ENCODE measurements at regions not wholly inside any gene's neighbourhood (a gene's known extent, or its start where the extent isn't known, plus 50 kb on each side); places are given as distances from the start of the nearest gene placed in this dataset.

DNA sequence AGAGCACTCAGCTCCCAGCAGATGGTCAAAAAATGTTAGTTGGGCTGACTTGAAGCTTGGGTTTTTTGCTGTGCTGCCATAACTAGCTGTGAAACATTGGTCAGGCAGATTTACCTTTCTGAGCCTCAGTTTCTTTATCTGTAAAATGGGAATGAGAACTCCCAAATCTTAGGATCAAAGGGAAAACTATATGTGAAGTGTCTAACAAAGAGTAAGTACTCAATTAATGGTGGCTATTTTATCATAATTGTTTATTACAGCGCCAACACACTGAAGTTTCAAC, 164.2 kb upstream of the POU3F1 start:
- H3F3A ChIP-seq (ENCODE audit: low read depth): no peaks in the 10 kb centered on the region
- H3K36me3 ChIP-seq: no peaks in the 10 kb centered on the region
- H3K79me2 ChIP-seq (ENCODE audit: low read depth): no peaks in the 10 kb centered on the region
- H3K9me3 ChIP-seq (ENCODE audit: low read depth): no peaks in the 10 kb centered on the region
- no peaks in the 10 kb centered on the region for H3K27me3 ChIP-seq
- no peak overlapping the region for H3K9ac ChIP-seq
- peaks cover 6% of the 10 kb centered on the region for H3K27me3 Mint-ChIP-seq (ENCODE audit: insufficient read depth, low read depth)
- no peak overlapping the region for H2AFZ ChIP-seq (replicated peaks)
- no peaks in the 10 kb centered on the region for H3K36me3 Mint-ChIP-seq
- TF ChIP-seq EZH2 (IDR thresholded peaks at IDR 0.05) (no peak), CTCF (IDR thresholded peaks at IDR 0.05) (no peak), EZH2phosphoT487 (IDR thresholded peaks at IDR 0.05) (no peak)
- H3K27ac ChIP-seq: no peak overlapping the region
- H3K4me3 Mint-ChIP-seq: no peak overlapping the region
- H3K4me3 ChIP-seq: no peak overlapping the region
- H3K4me1 ChIP-seq: no peaks in the 10 kb centered on the region
- DNase-seq (ENCODE audit: low spot score): no peak
- no peak overlapping the region for H3K27ac Mint-ChIP-seq
- H4K20me1 ChIP-seq (ENCODE audit: low read depth): no peaks in the 10 kb centered on the region
- peaks cover 9% of the 10 kb centered on the region for H3K4me1 Mint-ChIP-seq
- no peaks in the 10 kb centered on the region for H3K9me3 Mint-ChIP-seq
- H3K4me2 ChIP-seq: no peak overlapping the region

DNA sequence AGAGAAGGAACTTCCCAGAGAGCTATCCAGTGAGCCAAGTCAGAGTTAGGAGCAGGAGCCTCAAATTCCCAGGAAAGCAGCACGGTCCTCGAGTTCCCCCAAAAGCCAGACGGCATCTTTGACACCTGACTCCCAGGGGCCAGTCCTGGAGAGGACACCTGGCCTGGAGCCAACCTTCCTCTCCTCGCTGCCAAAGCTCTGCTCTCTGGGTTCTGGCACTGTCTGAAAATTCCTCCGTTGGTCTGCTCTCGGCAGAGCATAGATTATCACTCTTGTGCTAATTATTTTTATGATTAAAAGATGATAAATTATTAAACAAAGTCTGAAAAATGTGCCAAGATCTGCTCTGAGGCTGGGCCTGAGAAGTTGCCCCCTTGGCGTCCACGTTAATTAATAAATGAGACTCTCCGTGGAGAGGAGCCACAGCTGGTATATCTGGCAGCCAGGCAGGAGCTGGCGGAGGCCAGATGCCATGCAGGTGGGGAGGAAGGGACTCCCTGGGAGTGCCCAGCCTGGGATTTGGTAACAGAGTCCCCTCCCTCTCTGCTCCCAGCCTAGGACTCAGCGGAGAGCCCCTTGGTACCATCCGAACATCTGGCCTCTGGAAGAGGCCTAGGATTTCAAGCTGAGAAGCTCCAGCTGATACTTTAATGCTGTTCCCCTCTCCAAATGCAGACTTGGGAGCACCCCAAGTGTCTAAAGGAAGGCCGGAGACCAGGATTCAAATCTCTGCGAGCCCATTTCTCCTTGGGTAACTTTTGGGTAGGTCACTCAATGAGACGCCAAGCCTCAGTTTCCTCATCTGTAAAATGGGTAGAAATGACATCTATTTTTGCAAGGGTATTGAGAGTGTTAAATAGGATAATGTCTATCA, 163.7 kb upstream of the POU3F1 start:
- no peak overlapping the region for H3K9ac ChIP-seq
- Mint-ChIP-seq H3K4me3 (no peak overlapping the region), H3K36me3 (no peaks in the 10 kb centered on the region), H3K9me3 (no peaks in the 10 kb centered on the region), H3K27ac (no peak overlapping the region), H3K27me3 (ENCODE audit: insufficient read depth, low read depth) (peaks cover 9% of the 10 kb centered on the region), H3K4me1 (peaks cover 9% of the 10 kb centered on the region)
- H3K4me3 ChIP-seq: no peak overlapping the region
- H3K4me1 ChIP-seq: no peaks in the 10 kb centered on the region
- no peaks in the 10 kb centered on the region for H3K27me3 ChIP-seq
- no peak for DNase-seq (ENCODE audit: low spot score)
- H3K9me3 ChIP-seq (ENCODE audit: low read depth): no peaks in the 10 kb centered on the region
- no peaks in the 10 kb centered on the region for H3K36me3 ChIP-seq
- no peaks in the 10 kb centered on the region for H3F3A ChIP-seq (ENCODE audit: low read depth)
- H3K27ac ChIP-seq: no peak overlapping the region
- H3K79me2 ChIP-seq (ENCODE audit: low read depth): no peaks in the 10 kb centered on the region
- no peaks in the 10 kb centered on the region for H4K20me1 ChIP-seq (ENCODE audit: low read depth)
- H2AFZ ChIP-seq (replicated peaks): no peak overlapping the region
- TF ChIP-seq EZH2phosphoT487 (IDR thresholded peaks at IDR 0.05): no peak
- no peak for TF ChIP-seq CTCF (IDR thresholded peaks at IDR 0.05)
- TF ChIP-seq EZH2 (IDR thresholded peaks at IDR 0.05): no peak
- H3K4me2 ChIP-seq: no peak overlapping the region

DNA sequence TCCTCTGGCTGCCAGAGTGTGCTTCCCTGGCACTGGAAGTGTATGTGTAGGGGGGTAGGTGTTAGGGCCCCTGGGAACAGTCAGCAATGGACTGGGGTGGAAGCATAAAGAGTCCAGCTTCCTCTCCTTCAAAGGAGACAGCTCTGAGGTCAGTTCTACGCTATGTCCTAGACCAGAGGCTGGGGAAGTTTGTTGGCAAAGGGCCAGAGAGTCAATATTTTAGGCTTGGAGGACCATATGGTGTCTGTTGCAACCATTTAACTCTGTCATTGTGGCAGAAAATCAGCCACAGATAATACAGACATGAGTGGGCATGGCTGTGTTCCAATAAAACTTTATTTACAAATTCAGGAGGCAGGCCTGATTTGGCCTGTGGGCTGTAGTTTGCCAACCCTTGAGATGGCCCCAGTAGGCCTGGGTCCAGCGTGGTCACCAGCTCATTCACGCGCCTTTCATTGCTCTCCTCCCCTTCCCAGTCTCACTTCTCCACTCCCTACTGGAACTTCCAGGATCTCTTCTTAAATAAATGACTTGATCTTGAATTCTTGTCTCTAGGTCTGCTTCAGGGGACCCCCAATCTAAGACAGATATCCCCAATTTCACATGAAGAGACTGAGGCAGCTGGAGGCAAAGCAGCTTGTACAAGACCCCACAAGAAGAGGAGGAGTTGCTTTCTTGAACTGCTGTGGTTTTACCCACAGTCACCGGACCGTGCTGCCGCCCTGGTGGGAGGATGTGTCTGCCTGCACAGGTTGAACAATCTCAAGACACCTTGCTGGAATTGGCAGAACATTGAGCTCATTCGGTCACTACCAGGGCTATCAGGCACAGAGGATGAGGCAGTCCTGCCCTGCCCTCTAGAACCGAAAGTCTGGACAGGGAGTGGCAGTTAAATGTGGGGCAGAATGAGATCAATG, 162.4 kb upstream of the POU3F1 start:
- no peak overlapping the region for H3K27ac Mint-ChIP-seq

More for the DNA sequence above, 162.4 kb upstream of the POU3F1 start:
- Histone ChIP-seq H3K9me3 (ENCODE audit: low read depth) (no peaks in the 10 kb centered on the region), H3K4me1 (no peaks in the 10 kb centered on the region), H3K36me3 (no peaks in the 10 kb centered on the region), H3K4me3 (no peak overlapping the region), H3K27ac (no peak overlapping the region), H3K9ac (no peak overlapping the region), H3K79me2 (ENCODE audit: low read depth) (no peaks in the 10 kb centered on the region), H3F3A (ENCODE audit: low read depth) (no peaks in the 10 kb centered on the region), H3K27me3 (no peaks in the 10 kb centered on the region), H3K4me2 (no peak overlapping the region), H2AFZ (replicated peaks) (no peak overlapping the region), H4K20me1 (ENCODE audit: low read depth) (no peaks in the 10 kb centered on the region)
- Mint-ChIP-seq H3K9me3 (no peaks in the 10 kb centered on the region), H3K4me3 (no peak overlapping the region), H3K36me3 (no peaks in the 10 kb centered on the region), H3K27me3 (ENCODE audit: insufficient read depth, low read depth) (peaks cover 10% of the 10 kb centered on the region), H3K4me1 (peaks cover 5% of the 10 kb centered on the region)
- DNase-seq (ENCODE audit: low spot score): no peak
- TF ChIP-seq CTCF (IDR thresholded peaks at IDR 0.05) (no peak), EZH2phosphoT487 (IDR thresholded peaks at IDR 0.05) (no peak), EZH2 (IDR thresholded peaks at IDR 0.05) (no peak)
